ENCODE measurements at regions not wholly inside any gene's neighbourhood (a gene's known extent, or its start where the extent isn't known, plus 50 kb on each side); places are given as distances from the start of the nearest gene placed in this dataset.
"Not testable (repeated sequence)": the region's sequence is repeated elsewhere in the genome, so short reads cannot be mapped to it uniquely, and the experiment has no call there.

DNA sequence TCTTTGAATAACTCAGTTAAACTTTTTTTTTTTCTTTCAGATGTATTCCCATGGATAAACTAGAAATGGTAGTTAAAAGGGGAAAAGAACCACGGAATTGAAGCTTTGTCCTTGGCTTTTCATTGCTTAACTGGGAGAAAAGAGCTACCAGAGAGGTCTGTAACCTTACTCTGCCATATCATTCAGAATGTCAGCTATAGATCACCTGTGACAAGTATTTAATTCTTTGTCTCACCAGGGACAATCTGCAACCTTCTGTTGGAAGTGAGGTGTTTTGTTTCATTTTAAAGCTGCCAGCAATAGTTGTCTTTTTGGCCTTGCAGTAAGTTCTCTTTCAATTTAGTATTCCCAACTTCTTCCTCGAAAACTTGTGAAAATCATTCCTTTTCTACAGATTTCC is 618.4 kb downstream of the FRK start:
- Histone ChIP-seq H3K9ac (ENCODE audit: low read length) (no peak overlapping the region), H3K9me2 (ENCODE audit: low read depth, low read length) (no peaks in the 10 kb centered on the region), H3K79me2 (ENCODE audit: insufficient read depth, low read length) (no peaks in the 10 kb centered on the region), H2AFZ (ENCODE audit: low read length) (no peak overlapping the region), H3F3A (ENCODE audit: insufficient read depth, low read length) (no peaks in the 10 kb centered on the region), H3K27ac (ENCODE audit: low read depth, low read length, poor library complexity, severe bottlenecking) (no peak overlapping the region), H3K27me3 (ENCODE audit: insufficient read depth, low read length) (no peaks in the 10 kb centered on the region), H3K4me1 (ENCODE audit: insufficient read depth, low read length, severe bottlenecking) (no peaks in the 10 kb centered on the region), H3K4me2 (ENCODE audit: low read length) (no peak overlapping the region), H3K4me3 (ENCODE audit: low read depth, low read length, poor library complexity, severe bottlenecking) (no peak overlapping the region), H3K36me3 (ENCODE audit: insufficient read depth, low read length) (no peaks in the 10 kb centered on the region), H4K20me1 (ENCODE audit: insufficient read depth, low read length) (no peaks in the 10 kb centered on the region), H3K9me3 (ENCODE audit: low read length) (no peaks in the 10 kb centered on the region)
- TF ChIP-seq EZH2 (IDR thresholded peaks at IDR 0.05; ENCODE audit: borderline replicate concordance, low read length) = no peak
- TF ChIP-seq, protein P1, sequence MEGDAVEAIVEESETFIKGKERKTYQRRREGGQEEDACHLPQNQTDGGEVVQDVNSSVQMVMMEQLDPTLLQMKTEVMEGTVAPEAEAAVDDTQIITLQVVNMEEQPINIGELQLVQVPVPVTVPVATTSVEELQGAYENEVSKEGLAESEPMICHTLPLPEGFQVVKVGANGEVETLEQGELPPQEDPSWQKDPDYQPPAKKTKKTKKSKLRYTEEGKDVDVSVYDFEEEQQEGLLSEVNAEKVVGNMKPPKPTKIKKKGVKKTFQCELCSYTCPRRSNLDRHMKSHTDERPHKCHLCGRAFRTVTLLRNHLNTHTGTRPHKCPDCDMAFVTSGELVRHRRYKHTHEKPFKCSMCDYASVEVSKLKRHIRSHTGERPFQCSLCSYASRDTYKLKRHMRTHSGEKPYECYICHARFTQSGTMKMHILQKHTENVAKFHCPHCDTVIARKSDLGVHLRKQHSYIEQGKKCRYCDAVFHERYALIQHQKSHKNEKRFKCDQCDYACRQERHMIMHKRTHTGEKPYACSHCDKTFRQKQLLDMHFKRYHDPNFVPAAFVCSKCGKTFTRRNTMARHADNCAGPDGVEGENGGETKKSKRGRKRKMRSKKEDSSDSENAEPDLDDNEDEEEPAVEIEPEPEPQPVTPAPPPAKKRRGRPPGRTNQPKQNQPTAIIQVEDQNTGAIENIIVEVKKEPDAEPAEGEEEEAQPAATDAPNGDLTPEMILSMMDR (IDR thresholded peaks at IDR 0.05; ENCODE audit: low read length) = no peak

DNA sequence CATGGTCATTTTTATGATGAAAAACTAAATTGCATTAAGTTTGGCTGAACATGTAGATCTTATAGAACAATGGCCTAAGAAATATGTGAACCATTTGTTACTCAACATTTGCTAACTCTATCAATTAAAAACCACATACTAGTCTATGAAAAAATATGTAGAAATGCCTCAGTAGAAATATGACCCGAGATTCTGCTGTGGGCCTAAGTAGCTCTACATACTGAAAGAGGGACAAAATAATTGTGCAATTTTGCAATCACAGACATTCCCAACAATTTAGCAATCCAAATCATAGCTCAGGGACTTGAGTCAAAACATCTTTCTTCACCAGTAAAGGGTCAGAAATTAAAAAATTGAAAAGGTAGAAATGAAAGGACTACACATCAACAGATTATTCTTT is 619.0 kb downstream of the FRK start:
- Histone ChIP-seq H3K36me3 (ENCODE audit: insufficient read depth, low read length) (no peaks in the 10 kb centered on the region), H3K79me2 (ENCODE audit: insufficient read depth, low read length) (no peaks in the 10 kb centered on the region)
- TF ChIP-seq EZH2 (IDR thresholded peaks at IDR 0.05; ENCODE audit: borderline replicate concordance, low read length) = no peak
- TF ChIP-seq, protein P1 (IDR thresholded peaks at IDR 0.05; ENCODE audit: low read length) = no peak

DNA sequence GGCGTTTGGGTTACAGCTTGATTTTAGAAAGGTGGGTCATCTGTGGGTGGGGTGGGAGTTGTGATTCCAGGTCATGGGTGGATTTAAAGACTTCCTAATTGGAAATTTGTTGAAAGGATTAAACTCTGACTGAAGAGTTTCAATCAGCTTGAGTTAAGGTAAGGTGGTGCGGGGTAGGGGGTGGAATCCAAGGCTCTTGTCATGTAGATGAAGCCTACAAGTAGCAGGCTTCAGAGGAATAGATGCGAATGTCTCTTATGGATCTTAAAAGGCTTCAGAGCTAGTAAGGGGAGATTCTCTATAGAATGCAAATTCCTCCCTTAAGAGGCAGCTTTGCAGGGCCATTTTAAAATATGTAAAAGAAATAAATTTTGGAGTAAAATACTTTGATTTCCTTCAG is 645.3 kb downstream of the FRK start:
- no peaks in the 10 kb centered on the region for H3K79me2 ChIP-seq (ENCODE audit: insufficient read depth, low read length)
- no peak overlapping the region for H2AFZ ChIP-seq (ENCODE audit: low read length)
- no peaks in the 10 kb centered on the region for H3K36me3 ChIP-seq (ENCODE audit: insufficient read depth, low read length)
- no peak overlapping the region for H3K9ac ChIP-seq (ENCODE audit: low read length)
- no peaks in the 10 kb centered on the region for H3K9me3 ChIP-seq (ENCODE audit: low read length)
- H3K4me2 ChIP-seq (ENCODE audit: low read length) = no peak overlapping the region
- H4K20me1 ChIP-seq (ENCODE audit: insufficient read depth, low read length) = no peaks in the 10 kb centered on the region
- H3K27me3 ChIP-seq (ENCODE audit: insufficient read depth, low read length) = no peaks in the 10 kb centered on the region
- no peaks in the 10 kb centered on the region for H3K9me2 ChIP-seq (ENCODE audit: low read depth, low read length)
- no peaks in the 10 kb centered on the region for H3F3A ChIP-seq (ENCODE audit: insufficient read depth, low read length)
- H3K4me3 ChIP-seq (ENCODE audit: low read depth, low read length, poor library complexity, severe bottlenecking) = no peak overlapping the region
- H3K4me1 ChIP-seq (ENCODE audit: insufficient read depth, low read length, severe bottlenecking) = no peaks in the 10 kb centered on the region
- TF ChIP-seq, protein P1 (IDR thresholded peaks at IDR 0.05; ENCODE audit: low read length) = no peak
- no peak for TF ChIP-seq EZH2 (IDR thresholded peaks at IDR 0.05; ENCODE audit: borderline replicate concordance, low read length)
- H3K27ac ChIP-seq (ENCODE audit: low read depth, low read length, poor library complexity, severe bottlenecking) = no peak overlapping the region

More for the DNA sequence above, 619.0 kb downstream of the FRK start:
- Histone ChIP-seq H3K27ac (ENCODE audit: low read depth, low read length, poor library complexity, severe bottlenecking) (no peak overlapping the region), H3K9me2 (ENCODE audit: low read depth, low read length) (no peaks in the 10 kb centered on the region), H3K27me3 (ENCODE audit: insufficient read depth, low read length) (no peaks in the 10 kb centered on the region), H3F3A (ENCODE audit: insufficient read depth, low read length) (no peaks in the 10 kb centered on the region), H3K4me1 (ENCODE audit: insufficient read depth, low read length, severe bottlenecking) (no peaks in the 10 kb centered on the region), H3K4me2 (ENCODE audit: low read length) (no peak overlapping the region), H3K4me3 (ENCODE audit: low read depth, low read length, poor library complexity, severe bottlenecking) (no peak overlapping the region), H3K9me3 (ENCODE audit: low read length) (no peaks in the 10 kb centered on the region), H3K9ac (ENCODE audit: low read length) (no peak overlapping the region), H2AFZ (ENCODE audit: low read length) (no peak overlapping the region), H4K20me1 (ENCODE audit: insufficient read depth, low read length) (no peaks in the 10 kb centered on the region)

DNA sequence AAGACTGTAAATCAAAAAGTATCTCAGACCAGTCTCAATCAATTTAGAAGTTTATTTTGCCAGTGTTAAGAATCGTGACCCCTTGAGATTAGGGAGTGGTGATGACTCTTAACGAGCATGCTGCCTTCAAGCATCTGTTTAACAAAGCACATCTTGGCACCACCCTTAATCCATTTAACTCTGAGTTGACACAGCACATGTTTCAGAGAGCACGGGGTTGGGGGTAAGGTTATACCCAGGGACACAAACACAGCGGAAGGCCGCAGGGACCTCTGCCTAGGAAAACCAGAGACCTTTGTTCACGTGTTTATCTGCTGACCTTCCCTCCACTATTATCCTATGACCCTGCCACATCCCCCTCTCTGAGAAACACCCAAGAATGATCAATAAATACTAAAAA is 645.8 kb downstream of the FRK start:
- H3K9me3 ChIP-seq (ENCODE audit: low read length); H3K36me3 ChIP-seq (ENCODE audit: insufficient read depth, low read length); H3K9me2 ChIP-seq (ENCODE audit: low read depth, low read length); H3K4me1 ChIP-seq (ENCODE audit: insufficient read depth, low read length, severe bottlenecking); H3K4me3 ChIP-seq (ENCODE audit: low read depth, low read length, poor library complexity, severe bottlenecking); H3K27me3 ChIP-seq (ENCODE audit: insufficient read depth, low read length); H3K9ac ChIP-seq (ENCODE audit: low read length); H4K20me1 ChIP-seq (ENCODE audit: insufficient read depth, low read length); H3F3A ChIP-seq (ENCODE audit: insufficient read depth, low read length); H3K79me2 ChIP-seq (ENCODE audit: insufficient read depth, low read length); H2AFZ ChIP-seq (ENCODE audit: low read length); H3K27ac ChIP-seq (ENCODE audit: low read depth, low read length, poor library complexity, severe bottlenecking); H3K4me2 ChIP-seq (ENCODE audit: low read length): not testable (repeated sequence)

Data from OCI-LY1 (cell line).